ENCODE measurements at regions not wholly inside any gene's neighbourhood (a gene's known extent, or its start where the extent isn't known, plus 50 kb on each side); places are given as distances from the start of the nearest gene placed in this dataset.

- TF ChIP-seq PHF8 (conservative IDR thresholded peaks at IDR 0.05; ENCODE audit: low read depth, low read length) (no peak), BACH1 (IDR thresholded peaks at IDR 0.05; ENCODE audit: low read length) (no peak), USF2 (IDR thresholded peaks at IDR 0.05; ENCODE audit: low read length) (no peak), SP4 (IDR thresholded peaks at IDR 0.05; ENCODE audit: low read length) (no peak)
These were observed 273.7 kb downstream of the SLC6A15 start (continued) for GRCh38 chr12:84638811-84639368.

Measured in H1 (cell line).